Right lobe of liver (tissue), 4 donors: ENCODE measurements at regions not wholly inside any gene's neighbourhood (a gene's known extent, or its start where the extent isn't known, plus 50 kb on each side); places are given as distances from the start of the nearest gene placed in this dataset.

Source experiments
- CTCF ChIP-seq, 4 donors: fragments of 200-600 bp in 3 of 4; fragments of 450-650 bp in 1 of 4; IDR thresholded peaks; one replicate each; pipeline versions ENCODE4 v1.5.1 to v1.8.0; 2016 to 2022; ENCODE audit warnings: antibody characterized with exemption in 4 of 4, mild to moderate bottlenecking in 2 of 4
- POLR2A ChIP-seq: fragments of 450-650 bp; IDR thresholded peaks from one replicate; pipeline ENCODE4 v1.6.1; 2017; ENCODE audit warnings: antibody characterized with exemption, mild to moderate bottlenecking
- donor health status: DM: no; HTN: no; CAD: no.
- donor health status: DM: no; HTN: no; CAD: no.
- donor health status: DM: no; HTN: yes; CAD: no.

- no peak for TF ChIP-seq CTCF (IDR thresholded peaks at IDR 0.05)
- no peak for TF ChIP-seq POLR2A
Observed at GRCh38 chr16:86978445-86979030, 338.7 kb downstream of the C16orf95 start.
